Neural cell (in vitro differentiated cells): ENCODE measurements at regions not wholly inside any gene's neighbourhood (a gene's known extent, or its start where the extent isn't known, plus 50 kb on each side); places are given as distances from the start of the nearest gene placed in this dataset.

ENCODE experiments used
- EZH2 ChIP-seq: fragments of 200-600, 300-800 bp; shearing (Covaris generic), sonication (generic); IDR thresholded peaks from 2 replicates; pipeline ENCODE4 v1.6.1; 2014; ENCODE audit warnings: antibody characterized with exemption, low read length, borderline replicate concordance, mild to moderate bottlenecking; ENCODE audit not compliant: insufficient read depth, poor library complexity, severe bottlenecking
- SMC3 ChIP-seq: fragments of 450-650 bp; conservative IDR thresholded peaks from 2 replicates; pipeline ENCODE4 v1.6.1; 2014; ENCODE audit warnings: antibody characterized with exemption, mild to moderate bottlenecking, moderate library complexity; ENCODE audit not compliant: poor library complexity
- TF ChIP-seq, protein P1 (sequence below): fragments of 450-650 bp; IDR thresholded peaks from 2 replicates; pipeline ENCODE4 v1.5.1; 2014; ENCODE audit warnings: antibody characterized with exemption, mild to moderate bottlenecking, moderate library complexity; ENCODE audit not compliant: poor library complexity, severe bottlenecking

DNA sequence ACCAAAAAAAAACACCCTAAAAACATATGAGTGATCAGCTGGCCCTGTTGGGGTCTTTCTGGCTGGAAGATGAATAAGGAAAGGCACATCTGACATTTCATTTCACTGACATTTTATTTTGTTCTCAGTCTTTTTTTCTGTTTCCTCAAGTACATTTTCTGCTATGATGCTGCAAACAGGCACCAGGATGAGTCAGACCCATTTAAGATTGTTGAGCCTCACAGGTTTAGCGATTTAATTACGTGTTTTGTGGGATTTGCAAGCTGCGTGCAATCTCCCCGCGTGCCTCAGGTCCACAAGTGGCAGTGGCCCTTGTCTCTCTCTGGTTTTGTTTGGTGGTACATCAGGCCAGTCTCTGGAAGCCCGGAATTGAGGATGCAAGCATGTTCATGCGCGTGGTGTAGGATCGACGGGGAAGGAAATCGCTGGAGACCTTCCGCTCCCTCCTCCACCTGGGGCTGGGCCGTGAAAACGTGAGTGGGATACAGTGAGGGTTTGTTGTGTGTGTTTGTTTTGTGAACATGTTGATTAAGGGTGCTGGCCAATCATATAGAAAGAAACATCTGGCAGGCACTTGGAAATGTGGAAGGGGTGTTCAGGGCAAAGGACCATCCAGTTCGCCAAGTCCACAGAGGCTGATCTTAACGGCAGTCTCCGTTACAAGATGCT lies 120.2 kb upstream of the ZNF516 start:
- TF ChIP-seq, protein P1, sequence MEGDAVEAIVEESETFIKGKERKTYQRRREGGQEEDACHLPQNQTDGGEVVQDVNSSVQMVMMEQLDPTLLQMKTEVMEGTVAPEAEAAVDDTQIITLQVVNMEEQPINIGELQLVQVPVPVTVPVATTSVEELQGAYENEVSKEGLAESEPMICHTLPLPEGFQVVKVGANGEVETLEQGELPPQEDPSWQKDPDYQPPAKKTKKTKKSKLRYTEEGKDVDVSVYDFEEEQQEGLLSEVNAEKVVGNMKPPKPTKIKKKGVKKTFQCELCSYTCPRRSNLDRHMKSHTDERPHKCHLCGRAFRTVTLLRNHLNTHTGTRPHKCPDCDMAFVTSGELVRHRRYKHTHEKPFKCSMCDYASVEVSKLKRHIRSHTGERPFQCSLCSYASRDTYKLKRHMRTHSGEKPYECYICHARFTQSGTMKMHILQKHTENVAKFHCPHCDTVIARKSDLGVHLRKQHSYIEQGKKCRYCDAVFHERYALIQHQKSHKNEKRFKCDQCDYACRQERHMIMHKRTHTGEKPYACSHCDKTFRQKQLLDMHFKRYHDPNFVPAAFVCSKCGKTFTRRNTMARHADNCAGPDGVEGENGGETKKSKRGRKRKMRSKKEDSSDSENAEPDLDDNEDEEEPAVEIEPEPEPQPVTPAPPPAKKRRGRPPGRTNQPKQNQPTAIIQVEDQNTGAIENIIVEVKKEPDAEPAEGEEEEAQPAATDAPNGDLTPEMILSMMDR: no peak
- TF ChIP-seq EZH2 (no peak), SMC3 (no peak)
